ENCODE measurements at regions not wholly inside any gene's neighbourhood (a gene's known extent, or its start where the extent isn't known, plus 50 kb on each side); places are given as distances from the start of the nearest gene placed in this dataset.

- no peak overlapping the region for H3K4me2 ChIP-seq
These were observed 134.7 kb downstream of the PSMG1 start for GRCh38 chr21:39048574-39048973.

GRCh38 chr21:39048064-39048463, 135.2 kb downstream of the PSMG1 start:
- Histone ChIP-seq H3K9ac (no peak overlapping the region), H3K9me3 (0 out of 2 replicates have a peak, but pooled peaks cover 4% of the 10 kb centered on the region), H3K4me3 (no peak overlapping the region), H3K4me1 (no peaks in the 10 kb centered on the region), H3K4me2 (no peak overlapping the region), H3K27ac (no peak overlapping the region), H3K27me3 (no peaks in the 10 kb centered on the region), H4K20me1 (no peaks in the 10 kb centered on the region), H3K36me3 (no peaks in the 10 kb centered on the region)
- no peak for TF ChIP-seq Cebpa-rat (IDR thresholded peaks at IDR 0.05)

More at GRCh38 chr21:39048574-39048973, 134.7 kb downstream of the PSMG1 start:
- no peak overlapping the region for H3K27ac ChIP-seq
- H4K20me1 ChIP-seq, result no peaks in the 10 kb centered on the region
- no peaks in the 10 kb centered on the region for H3K36me3 ChIP-seq
- no peak overlapping the region for H3K4me3 ChIP-seq
- H3K4me1 ChIP-seq, result no peaks in the 10 kb centered on the region
- 0 out of 2 replicates have a peak, but pooled peaks cover 3% of the 10 kb centered on the region for H3K9me3 ChIP-seq
- TF ChIP-seq Cebpa-rat (IDR thresholded peaks at IDR 0.05), result no peak
- H3K9ac ChIP-seq, result no peak overlapping the region
- no peaks in the 10 kb centered on the region for H3K27me3 ChIP-seq

GRCh38 chr21:39047046-39047445, 136.2 kb downstream of the PSMG1 start:
- Histone ChIP-seq H3K4me1 (no peaks in the 10 kb centered on the region), H3K9me3 (0 out of 2 replicates have a peak, but pooled peaks cover 4% of the 10 kb centered on the region), H3K27ac (no peak overlapping the region), H3K4me2 (no peak overlapping the region), H3K27me3 (no peaks in the 10 kb centered on the region), H3K36me3 (no peaks in the 10 kb centered on the region), H3K9ac (no peak overlapping the region), H3K4me3 (no peak overlapping the region), H4K20me1 (no peaks in the 10 kb centered on the region)
- TF ChIP-seq Cebpa-rat (IDR thresholded peaks at IDR 0.05), result no peak

GRCh38 chr21:39046236-39046916, 136.9 kb downstream of the PSMG1 start:
- no peaks in the 10 kb centered on the region for H3K27me3 ChIP-seq
- H3K4me3 ChIP-seq, result no peak overlapping the region
- no peaks in the 10 kb centered on the region for H4K20me1 ChIP-seq
- 0 out of 2 replicates have a peak, but pooled peaks cover 4% of the 10 kb centered on the region for H3K9me3 ChIP-seq
- no peak overlapping the region for H3K4me2 ChIP-seq
- no peak for TF ChIP-seq Cebpa-rat (IDR thresholded peaks at IDR 0.05)
- no peak overlapping the region for H3K27ac ChIP-seq
- no peaks in the 10 kb centered on the region for H3K36me3 ChIP-seq
- no peak overlapping the region for H3K9ac ChIP-seq
- no peaks in the 10 kb centered on the region for H3K4me1 ChIP-seq

- 0 out of 2 replicates have a peak, but pooled peaks cover 4% of the 10 kb centered on the region for H3K9me3 ChIP-seq
- TF ChIP-seq Cebpa-rat (IDR thresholded peaks at IDR 0.05), result no peak
These were observed 141.4 kb downstream of the PSMG1 start for GRCh38 chr21:39041816-39042215.

GRCh38 chr21:39040494-39041110, 142.6 kb downstream of the PSMG1 start:
- Histone ChIP-seq H3K4me2 (peak overlapping the region; percentile 63), H4K20me1 (no peaks in the 10 kb centered on the region), H3K4me3 (no peak overlapping the region; the same call in 1 of the 2 replicates), H3K9me3 (0 out of 2 replicates have a peak, but pooled peaks cover 4% of the 10 kb centered on the region), H3K27me3 (peaks cover 3% of the 10 kb centered on the region; the same call in 1 of the 2 replicates), H3K9ac (peak overlapping the region; percentile 34), H3K36me3 (no peaks in the 10 kb centered on the region), H3K27ac (peak overlapping the region; percentile 66), H3K4me1 (peaks cover 15% of the 10 kb centered on the region)
- TF ChIP-seq Cebpa-rat (IDR thresholded peaks at IDR 0.05), result no peak

More at GRCh38 chr21:39041816-39042215, 141.4 kb downstream of the PSMG1 start:
- H4K20me1 ChIP-seq, result no peaks in the 10 kb centered on the region
- H3K36me3 ChIP-seq, result no peaks in the 10 kb centered on the region
- H3K4me2 ChIP-seq, result no peak overlapping the region
- H3K4me3 ChIP-seq, result no peak overlapping the region
- H3K9ac ChIP-seq, result no peak overlapping the region
- H3K4me1 ChIP-seq, result peaks cover 15% of the 10 kb centered on the region
- H3K27me3 ChIP-seq, result no peaks in the 10 kb centered on the region
- no peak overlapping the region for H3K27ac ChIP-seq

- Histone ChIP-seq H3K36me3 (no peaks in the 10 kb centered on the region), H3K9me3 (no peaks in the 10 kb centered on the region), H3K27me3 (peaks cover 30% of the 10 kb centered on the region; the same call in 1 of the 2 replicates), H3K4me3 (no peak overlapping the region), H3K4me1 (peaks cover 36% of the 10 kb centered on the region), H3K27ac (no peak overlapping the region), H4K20me1 (no peaks in the 10 kb centered on the region), H3K4me2 (no peak overlapping the region), H3K9ac (no peak overlapping the region)
- TF ChIP-seq Cebpa-rat (IDR thresholded peaks at IDR 0.05), result no peak
These were observed 145.3 kb downstream of the PSMG1 start for GRCh38 chr21:39037807-39038405.

- Histone ChIP-seq H3K4me2 (no peak overlapping the region), H3K4me1 (peaks cover 36% of the 10 kb centered on the region), H3K4me3 (no peak overlapping the region), H3K36me3 (no peaks in the 10 kb centered on the region), H3K27ac (no peak overlapping the region), H3K9me3 (no peaks in the 10 kb centered on the region), H3K27me3 (peaks cover 30% of the 10 kb centered on the region; the same call in 1 of the 2 replicates), H4K20me1 (no peaks in the 10 kb centered on the region), H3K9ac (no peak overlapping the region)
- TF ChIP-seq Cebpa-rat (IDR thresholded peaks at IDR 0.05), result no peak
These were observed 146.7 kb downstream of the PSMG1 start for GRCh38 chr21:39036581-39036980.

- no peaks in the 10 kb centered on the region for H4K20me1 ChIP-seq
- H3K4me3 ChIP-seq, result no peak overlapping the region
- peak overlapping the region; percentile 74 for H3K4me2 ChIP-seq
- TF ChIP-seq Cebpa-rat (IDR thresholded peaks at IDR 0.05), result no peak
- no peak overlapping the region for H3K27ac ChIP-seq
- peaks cover 23% of the 10 kb centered on the region for H3K4me1 ChIP-seq
- H3K9ac ChIP-seq, result 0 out of 2 replicates have a peak overlapping the region, but pooled peaks have one; percentile 13
- no peaks in the 10 kb centered on the region for H3K36me3 ChIP-seq
- H3K9me3 ChIP-seq, result no peaks in the 10 kb centered on the region
- peaks cover 30% of the 10 kb centered on the region; the same call in 1 of the 2 replicates for H3K27me3 ChIP-seq
These were observed 148.4 kb downstream of the PSMG1 start for GRCh38 chr21:39034590-39035536.

Measured in BLaER1 (cell line).